Cardiac fibroblast (primary cell): ENCODE measurements at regions not wholly inside any gene's neighbourhood (a gene's known extent, or its start where the extent isn't known, plus 50 kb on each side); places are given as distances from the start of the nearest gene placed in this dataset.
"Not testable (repeated sequence)": the region's sequence is repeated elsewhere in the genome, so short reads cannot be mapped to it uniquely, and the experiment has no call there.

Experiments used
- DNase-seq, 2 donors: peaks; one replicate each; pipeline versions ENCODE4 v3.0.0 to v3.0.0-alpha.2; 2010; ENCODE audit warnings: low read depth in 2 of 2
- H3K4me3 ChIP-seq, 2 donors: replicated peaks in 1 of 2; 1 replicate in 1 of 2; 2 replicates in 1 of 2; pipeline ENCODE4 v1.5.1; 2011; ENCODE audit warnings: low read depth in 2 of 2, low read length in 2 of 2, mild to moderate bottlenecking in 2 of 2, moderate library complexity in 1 of 2
- TF ChIP-seq, protein P1 (sequence below): IDR thresholded peaks from one replicate; pipeline ENCODE4 v1.5.1; 2011; ENCODE audit warnings: low read depth, mild to moderate bottlenecking, low read length, inconsistent platforms

GRCh38 chr13:27362064-27362751 is 62.2 kb upstream of the GTF3A start:
- H3K4me3 ChIP-seq, result peak overlapping the region; percentile 53 to 54
- DNase-seq, result peak; percentile 80 to 86
- TF ChIP-seq, protein P1, sequence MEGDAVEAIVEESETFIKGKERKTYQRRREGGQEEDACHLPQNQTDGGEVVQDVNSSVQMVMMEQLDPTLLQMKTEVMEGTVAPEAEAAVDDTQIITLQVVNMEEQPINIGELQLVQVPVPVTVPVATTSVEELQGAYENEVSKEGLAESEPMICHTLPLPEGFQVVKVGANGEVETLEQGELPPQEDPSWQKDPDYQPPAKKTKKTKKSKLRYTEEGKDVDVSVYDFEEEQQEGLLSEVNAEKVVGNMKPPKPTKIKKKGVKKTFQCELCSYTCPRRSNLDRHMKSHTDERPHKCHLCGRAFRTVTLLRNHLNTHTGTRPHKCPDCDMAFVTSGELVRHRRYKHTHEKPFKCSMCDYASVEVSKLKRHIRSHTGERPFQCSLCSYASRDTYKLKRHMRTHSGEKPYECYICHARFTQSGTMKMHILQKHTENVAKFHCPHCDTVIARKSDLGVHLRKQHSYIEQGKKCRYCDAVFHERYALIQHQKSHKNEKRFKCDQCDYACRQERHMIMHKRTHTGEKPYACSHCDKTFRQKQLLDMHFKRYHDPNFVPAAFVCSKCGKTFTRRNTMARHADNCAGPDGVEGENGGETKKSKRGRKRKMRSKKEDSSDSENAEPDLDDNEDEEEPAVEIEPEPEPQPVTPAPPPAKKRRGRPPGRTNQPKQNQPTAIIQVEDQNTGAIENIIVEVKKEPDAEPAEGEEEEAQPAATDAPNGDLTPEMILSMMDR, result peak; percentile 96

- DNase-seq, H3K4me3 ChIP-seq: not testable (repeated sequence)
These were observed 60.8 kb upstream of the GTF3A start for GRCh38 chr13:27363637-27364036.

DNA sequence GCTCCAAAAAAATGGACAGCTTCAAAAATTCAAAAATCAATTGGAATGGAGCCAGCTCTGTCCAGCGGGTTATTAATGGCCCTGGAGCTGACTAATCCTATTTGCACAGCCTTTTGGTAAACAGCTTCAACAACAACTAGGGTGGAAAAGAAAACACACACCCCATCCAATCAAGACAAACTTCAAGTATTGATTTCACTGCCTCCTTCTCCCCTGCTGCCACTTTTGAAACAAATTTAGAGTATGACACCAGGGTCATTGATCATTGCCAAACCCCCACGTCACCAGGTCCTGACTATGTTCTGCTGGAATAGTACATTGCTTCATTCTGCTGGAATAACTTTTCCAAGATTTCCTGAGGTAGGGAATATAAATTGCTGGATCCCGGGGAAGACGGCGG is 56.8 kb upstream of the GTF3A start:
- H3K4me3 ChIP-seq, result no peak overlapping the region
- TF ChIP-seq, protein P1, result no peak
- DNase-seq, result no peak

DNA sequence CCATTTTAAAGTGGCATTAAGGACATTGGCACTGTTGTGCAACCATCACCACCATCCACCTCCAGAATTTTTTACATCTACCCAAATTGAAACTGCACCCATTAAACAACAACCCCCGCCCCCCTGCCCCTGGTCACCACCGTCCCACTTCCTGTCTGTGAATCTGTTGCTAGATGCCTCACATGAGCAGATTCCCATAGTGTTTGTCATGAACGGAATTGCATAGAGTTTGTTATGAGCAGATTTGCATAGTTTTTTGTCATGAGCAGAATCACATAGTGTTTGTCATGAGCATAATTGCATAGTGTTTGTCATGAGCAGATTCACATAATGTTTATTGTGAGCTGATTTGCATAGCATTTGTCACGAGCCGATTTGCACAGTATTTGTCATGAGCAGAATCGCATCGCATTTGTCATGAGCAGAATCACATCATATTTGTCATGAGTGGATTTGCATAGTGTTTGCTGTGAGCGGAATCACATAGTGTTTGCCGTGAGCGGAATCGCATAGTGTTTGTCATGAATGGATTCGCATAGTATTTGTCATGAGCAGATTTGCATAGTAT is 54.0 kb upstream of the GTF3A start:
- no peak for DNase-seq
- H3K4me3 ChIP-seq, result no peak overlapping the region
- TF ChIP-seq, protein P1, result no peak

DNA sequence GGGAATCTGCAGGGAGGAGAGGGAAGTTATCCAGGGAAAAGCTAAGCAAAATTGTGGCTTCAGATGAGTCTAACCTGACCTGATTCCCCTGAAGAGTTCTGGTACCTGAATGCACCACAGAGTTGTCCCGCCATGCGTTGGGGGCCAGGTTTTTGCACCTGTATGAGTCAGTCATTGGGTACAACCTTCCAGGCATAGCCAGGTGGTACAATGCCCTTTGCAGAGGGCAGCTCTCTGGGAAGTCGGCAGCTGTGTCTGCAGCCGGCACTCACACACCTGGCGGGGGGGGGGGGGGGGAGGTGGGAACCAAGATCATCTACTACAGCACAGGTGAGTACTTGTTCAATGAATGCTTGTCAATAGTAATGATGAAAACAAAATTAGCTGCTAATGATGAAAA is 52.5 kb upstream of the GTF3A start:
- no peak overlapping the region for H3K4me3 ChIP-seq
- no peak for DNase-seq
- TF ChIP-seq, protein P1, result no peak

DNA sequence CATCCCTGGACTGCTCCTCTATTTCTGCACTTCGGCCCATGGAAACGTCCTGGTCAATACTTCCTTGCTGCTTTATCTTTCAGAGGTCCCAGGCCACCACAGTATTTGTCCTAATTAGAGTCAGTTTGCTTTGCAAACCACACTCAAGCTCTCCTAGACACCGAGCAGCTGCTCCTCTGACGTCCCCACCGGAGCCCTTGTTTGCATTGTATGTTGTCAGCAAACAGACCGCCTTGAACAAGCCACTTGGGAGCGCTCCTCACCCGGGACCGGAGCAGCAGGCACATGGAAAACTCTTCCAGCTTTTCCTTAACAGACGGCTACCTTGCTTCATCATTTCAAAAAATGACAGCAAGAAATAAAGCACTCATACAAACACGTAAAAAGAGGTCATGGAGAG is 51.5 kb upstream of the GTF3A start:
- DNase-seq, result peak in 1 of 2 donors; percentile 22
- no peak overlapping the region for H3K4me3 ChIP-seq
- TF ChIP-seq, protein P1, result no peak

- TF ChIP-seq, protein P1, result no peak
- DNase-seq, result no peak
- no peak overlapping the region for H3K4me3 ChIP-seq
These were observed 50.2 kb upstream of the GTF3A start for GRCh38 chr13:27374126-27374613.
